A204.1 (cell line): ENCODE measurements at regions not wholly inside any gene's neighbourhood (a gene's known extent, or its start where the extent isn't known, plus 50 kb on each side); places are given as distances from the start of the nearest gene placed in this dataset.

Experiments used
- FAIRE-seq: peaks from 2 replicates; lab custom pipeline; 2012; peaks lifted over from hg19 to GRCh38; lab: Jason Lieb, UNC

DNA sequence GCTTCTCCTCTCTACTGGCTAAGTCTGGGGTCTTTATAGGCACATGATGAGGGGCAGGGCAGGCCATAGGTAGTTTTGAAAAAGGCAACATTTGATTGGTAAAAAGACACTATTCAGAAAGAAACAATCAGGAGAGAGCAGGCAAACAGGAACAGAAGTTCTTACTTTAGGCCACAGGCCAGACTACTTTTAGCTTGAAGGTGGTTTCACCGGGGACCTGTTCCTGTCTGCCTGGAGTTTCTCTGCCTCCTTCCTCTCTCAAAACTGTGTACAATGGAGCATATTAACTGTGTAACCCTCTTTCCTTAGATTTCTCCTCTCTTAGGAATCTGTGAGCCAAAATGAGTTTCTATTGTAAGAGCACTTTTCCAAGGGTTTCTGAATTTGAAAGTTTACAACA lies 167.9 kb upstream of the AVPR1A start:
- FAIRE-seq, result no peak

DNA sequence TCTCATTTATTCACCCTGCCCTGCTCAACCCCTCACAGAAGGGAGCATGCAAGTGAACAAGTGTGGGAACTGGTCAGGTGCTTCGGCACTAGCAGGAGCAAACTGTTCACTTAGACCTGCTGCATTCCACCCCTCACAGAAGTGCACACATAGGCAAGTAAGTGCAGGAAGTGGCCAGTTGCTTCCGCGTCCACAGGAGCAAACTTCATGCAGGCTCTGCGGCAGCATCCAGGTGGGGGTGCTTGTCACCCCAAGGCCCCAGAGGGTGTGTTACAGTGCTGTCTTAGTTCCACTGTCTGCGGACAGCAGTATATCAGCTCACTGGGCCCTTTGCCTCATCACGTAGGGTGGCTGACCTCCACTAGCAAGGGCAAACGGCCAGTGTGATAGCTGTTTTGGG lies 167.3 kb upstream of the AVPR1A start:
- FAIRE-seq, result no peak

DNA sequence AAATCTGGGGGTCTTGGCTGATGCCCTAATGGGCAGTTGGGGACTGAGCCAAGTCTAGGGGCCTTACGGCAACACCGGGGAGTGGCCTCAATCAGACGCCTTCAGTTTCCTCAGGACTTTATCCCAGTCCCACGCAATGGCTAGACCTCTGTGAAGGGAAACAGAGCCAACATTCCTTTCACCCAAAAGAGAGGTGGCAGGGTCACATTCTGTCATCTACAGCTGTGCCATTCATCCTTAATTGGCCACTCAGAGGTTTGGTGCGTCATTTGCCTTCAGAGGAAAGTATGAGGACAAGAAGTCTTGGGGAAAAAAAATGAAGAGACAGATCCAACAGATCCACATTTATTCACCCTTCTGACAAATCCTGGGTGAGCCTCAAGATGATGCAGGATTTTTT lies 166.9 kb upstream of the AVPR1A start:
- FAIRE-seq, result no peak

DNA sequence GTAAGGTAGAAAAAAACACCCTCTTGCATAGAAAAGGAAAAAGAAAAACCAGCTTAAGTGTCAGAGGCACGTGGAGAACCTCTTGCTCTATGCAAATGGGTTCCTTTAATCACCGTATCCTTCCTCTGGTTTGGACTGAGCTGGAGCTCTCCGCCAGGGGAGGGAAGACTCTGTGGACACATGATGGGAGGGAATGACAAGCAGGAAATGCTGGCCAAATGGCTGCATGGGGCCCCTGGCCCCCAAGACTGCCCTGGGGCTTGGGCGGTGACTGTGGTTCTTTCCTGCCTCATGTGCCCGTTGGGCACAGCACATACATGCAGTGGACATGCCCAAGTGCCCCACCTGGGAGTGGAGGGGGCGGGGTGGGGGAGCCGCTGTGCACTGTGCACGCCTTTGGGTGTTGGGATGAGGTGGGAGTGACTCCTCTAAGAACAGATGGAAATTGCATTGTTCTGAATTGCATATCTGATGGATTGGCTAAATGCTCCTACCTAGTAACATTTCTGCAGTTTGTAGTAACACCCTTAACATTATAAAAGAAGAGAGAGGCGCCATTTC lies 166.4 kb upstream of the AVPR1A start:
- FAIRE-seq, result no peak

DNA sequence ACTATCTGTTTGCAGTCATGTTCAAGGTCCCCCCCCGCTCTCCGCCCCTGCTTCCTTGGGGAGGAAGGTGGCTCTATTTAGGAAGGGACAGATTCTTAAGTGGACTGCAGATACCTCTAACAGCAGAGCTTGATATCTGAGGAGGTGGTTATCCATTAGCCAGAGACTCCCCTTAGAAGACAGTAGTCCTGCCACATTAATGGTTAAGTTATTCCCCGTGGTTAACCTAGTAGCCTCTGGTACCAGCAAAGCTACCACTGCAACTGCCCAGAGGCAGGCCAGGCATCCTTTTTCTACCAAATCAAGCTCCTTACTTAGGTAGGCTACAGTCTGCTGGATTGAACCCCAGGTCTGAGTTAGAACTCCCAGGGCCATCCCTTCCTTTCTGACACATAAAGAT lies 162.1 kb upstream of the AVPR1A start:
- FAIRE-seq, result no peak

DNA sequence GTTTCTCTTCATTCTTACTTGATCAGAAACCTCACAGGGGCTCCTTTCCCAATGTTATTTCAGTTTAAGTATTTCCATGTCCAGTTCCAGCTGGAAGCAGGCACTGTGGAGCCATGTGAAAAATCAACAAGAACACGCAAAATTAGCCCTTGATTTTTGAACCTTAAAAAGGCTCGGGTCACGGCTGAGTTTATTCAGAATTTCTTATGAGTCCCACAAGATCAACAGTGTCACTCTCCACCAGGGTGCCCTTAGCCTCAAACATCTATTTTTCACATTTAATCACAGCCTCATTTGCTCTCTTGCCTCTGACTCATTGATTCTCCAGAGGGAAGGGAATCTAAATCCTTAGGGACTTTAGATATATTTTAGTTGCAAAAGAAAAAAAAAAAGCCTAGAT lies 157.7 kb upstream of the AVPR1A start:
- no peak for FAIRE-seq

DNA sequence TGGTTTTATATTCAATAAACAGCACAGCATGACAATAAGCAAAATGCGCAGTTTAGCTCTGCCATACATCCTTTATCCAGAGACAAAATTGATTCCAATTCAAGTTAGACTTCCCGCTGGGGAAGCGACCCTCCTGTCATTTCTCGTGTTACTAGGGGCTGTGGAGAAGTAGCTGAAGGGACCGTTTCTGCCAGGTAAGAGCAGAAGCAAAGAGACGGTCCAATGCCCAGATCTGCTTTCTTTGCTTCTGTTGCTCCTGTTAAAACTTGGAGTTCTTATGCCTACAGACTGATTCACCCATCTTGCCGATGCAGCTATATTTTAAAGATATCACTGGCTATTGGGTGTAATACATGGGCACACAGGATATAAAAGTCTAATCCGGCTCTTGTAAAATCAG lies 156.8 kb upstream of the AVPR1A start:
- no peak for FAIRE-seq

DNA sequence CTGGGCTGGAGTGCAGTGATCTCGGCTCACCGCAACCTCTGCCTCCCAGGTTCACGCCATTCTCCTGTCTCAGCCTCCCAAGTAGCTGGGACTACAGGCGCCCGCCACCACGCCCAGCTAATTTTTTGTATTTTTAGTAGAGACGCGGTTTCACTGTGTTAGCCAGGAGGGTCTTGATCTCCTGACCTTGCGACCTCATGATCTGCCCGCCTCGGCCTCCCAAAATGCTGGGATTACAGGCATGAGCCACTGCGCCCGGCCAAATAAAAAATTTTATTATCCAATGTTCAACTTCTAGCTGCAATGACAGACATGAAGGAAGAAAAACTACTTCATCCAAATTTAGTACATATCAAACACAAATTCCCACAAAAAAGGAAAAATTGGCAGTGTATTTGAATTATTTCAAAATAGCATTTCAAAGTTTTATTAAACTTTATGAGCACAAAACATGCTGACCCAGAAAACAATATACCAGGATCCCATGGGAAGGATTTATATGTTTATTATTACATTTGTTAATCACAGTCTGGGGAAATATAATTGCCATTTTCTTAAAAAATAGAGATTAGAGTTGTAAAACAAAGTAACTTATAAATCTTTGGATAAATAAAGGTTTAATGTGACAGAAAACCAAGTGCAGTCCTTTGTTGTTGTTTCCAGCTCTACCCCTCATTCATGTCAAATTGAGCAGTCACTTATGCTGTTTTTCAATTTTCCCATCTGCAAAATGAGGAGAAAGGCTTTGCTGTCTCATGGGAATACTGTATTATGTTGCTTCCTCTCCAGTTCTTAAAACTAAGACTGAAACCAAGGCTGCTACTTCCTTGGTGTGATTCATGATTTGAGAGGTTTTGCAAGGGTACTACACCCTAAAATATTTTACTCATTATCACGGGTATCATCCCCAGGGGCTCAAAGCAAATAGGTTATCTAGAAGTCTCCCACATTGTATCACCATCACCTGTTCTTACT lies 155.2 kb upstream of the AVPR1A start:
- FAIRE-seq, result no peak

DNA sequence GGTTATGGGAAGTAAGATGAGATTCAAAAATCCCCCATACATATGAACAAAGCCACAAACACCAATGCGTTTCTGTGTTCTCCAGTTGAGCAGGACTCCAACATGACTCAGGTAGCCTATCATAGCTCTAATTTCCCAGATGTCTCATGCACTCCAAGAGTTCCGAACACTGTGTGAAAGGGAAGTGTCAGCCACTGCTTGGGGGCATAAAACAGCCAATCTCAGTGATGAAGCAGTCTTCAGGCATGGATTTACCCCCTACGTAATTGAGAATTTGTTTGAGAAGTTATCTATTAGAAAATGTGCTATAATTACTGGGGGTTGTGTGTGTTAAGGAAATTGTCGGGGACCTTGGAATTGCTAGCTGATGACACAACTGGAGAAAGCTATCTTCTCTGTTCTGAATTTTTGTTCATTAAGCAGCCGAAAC lies 153.9 kb upstream of the AVPR1A start:
- no peak for FAIRE-seq

DNA sequence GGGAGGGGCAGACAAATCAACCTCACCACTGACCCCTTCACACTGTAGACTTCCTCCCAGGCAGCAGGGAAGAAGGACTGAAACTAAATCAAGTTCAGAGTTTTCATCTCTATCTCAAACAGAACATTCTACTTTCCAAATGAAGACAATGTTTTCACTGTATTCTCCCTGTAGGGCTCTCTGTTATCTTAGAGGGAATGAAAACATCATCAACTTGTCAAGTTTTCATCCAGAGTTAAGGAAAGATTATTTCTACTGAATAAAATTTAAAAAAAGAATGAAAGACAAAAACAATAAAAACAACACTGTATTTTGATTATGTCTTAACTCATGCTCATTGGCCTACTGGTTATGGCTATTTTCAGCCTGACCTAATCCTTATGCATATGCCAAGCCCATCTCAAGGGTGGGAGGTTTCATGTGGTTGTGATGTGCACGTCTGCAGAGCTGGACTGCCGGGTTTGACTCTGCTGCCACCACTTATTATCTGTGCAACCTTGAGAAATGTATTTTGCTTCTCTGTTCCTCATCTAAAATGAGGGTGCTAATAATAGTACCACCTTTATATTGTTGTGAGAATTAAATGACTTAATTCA lies 152.0 kb upstream of the AVPR1A start:
- FAIRE-seq, result no peak

DNA sequence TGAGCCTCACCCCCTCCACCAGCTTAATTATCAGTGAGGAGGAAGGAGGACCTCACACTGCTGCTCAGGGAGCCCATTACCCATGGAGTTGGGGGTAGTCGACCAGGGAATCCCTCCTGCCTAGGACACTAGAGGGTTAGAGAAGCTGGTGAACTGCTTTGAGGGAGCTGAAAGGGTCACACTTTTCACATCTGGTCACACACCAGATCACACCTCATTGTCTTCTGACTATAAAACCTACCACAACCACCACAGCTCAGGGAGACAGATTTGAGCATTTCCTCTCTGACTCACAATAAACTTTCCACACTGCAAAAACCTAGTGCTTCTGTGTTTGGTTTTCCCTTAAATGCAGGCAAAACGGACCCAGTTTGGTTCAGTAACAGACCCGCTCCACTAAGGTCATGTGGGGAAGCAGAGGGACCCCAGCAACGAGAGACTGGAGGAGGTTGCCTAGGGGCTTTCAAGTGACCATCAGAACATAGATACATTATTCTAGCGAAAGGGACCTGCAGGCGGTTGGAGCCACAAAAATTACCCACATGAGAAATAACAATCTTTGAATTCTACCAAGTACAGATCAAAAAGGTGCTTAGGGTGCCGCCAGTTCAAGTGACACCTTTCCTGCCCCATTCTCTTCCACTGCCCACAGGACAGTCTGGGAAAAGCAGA lies 151.4 kb upstream of the AVPR1A start:
- FAIRE-seq, result no peak

DNA sequence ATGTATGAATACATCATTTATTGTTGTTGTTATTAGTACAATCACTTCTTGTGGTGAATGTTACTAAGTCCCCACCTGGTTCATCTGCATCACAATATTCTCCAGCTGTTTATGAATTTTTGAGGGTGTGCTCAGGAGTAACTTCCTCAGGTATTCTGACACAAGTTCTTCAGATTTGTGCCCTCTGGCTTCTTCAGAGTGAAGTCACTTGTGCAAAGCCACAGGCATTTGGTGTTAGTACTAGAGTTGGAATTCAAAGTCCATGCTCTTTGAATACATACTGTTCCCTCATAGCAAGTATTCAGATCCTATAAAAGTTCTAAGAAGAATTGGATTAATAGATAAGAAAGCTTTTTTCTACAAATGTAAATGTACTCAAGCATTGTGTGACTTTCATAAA lies 150.3 kb upstream of the AVPR1A start:
- no peak for FAIRE-seq

DNA sequence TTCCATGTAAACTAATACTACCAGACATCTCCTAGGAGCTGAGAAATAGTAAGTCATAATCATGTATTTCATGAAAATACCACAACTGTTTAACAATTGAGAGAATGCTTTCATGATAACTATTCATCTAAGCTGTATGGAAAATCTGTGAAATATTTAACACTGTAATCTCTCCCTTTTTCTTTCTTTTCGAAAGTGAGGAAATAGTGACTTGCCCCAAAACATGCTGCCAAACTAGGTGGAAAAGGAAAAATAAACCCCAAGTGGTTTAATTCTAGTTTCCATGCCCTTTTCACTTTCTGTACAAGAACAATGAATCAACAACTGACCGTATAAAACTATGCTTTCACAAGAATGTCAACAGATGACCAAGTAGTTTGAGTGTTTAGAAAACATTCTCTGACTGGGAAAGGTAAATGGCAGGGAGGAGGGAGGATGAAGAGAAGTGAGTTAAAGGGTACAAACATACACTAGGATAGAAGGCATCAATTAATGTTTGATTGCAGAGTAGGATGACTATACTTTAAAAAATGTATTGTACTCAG lies 147.5 kb upstream of the AVPR1A start:
- no peak for FAIRE-seq

DNA sequence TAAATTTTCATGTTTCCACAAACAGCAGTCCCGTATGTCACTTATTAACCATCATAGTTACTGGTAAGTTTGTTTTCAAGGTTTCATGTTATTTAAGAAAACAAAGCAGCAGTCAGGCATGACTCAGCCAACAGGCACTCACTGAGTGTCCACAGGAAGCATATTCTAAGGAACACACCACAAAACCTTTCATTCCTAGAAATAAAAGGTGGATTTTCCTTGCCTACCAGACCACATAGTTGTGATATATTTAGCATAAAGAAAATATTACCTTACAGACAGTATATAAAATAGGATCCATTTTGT lies 143.3 kb upstream of the AVPR1A start:
- FAIRE-seq, result no peak

DNA sequence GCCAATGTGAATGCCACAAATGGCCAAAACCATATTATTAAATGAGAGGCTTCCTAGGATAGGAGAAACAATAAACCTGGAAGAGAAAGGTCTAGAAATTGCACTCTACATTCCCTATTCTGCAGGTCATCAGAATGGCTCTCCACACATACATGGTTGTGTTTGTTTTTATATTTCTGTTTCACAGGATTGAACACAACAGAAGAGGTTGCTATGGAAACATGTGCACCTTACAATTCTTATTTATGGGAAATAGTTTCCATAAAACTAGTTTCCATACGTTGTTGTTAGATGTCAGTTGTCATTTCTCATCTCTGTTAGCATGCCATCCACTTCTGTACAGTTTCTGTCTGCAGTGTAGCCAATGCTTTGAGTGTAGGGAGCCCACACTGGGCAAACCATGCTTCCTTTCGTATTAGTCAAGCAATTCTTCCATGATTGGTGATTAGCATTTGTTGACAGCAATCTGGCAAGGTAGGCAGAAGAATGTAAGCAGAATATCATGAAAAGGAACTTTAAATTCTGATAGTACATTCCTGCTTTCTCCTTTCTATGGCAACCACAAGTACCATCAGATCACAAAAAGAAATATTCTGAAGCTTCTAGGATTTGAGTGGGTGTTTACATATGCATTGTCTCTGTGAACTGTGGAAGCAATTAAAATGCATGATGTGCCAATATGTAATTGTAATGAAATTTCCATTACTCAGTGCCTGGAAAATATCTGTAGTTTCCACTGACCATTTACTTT lies 141.6 kb upstream of the AVPR1A start:
- FAIRE-seq, result no peak

DNA sequence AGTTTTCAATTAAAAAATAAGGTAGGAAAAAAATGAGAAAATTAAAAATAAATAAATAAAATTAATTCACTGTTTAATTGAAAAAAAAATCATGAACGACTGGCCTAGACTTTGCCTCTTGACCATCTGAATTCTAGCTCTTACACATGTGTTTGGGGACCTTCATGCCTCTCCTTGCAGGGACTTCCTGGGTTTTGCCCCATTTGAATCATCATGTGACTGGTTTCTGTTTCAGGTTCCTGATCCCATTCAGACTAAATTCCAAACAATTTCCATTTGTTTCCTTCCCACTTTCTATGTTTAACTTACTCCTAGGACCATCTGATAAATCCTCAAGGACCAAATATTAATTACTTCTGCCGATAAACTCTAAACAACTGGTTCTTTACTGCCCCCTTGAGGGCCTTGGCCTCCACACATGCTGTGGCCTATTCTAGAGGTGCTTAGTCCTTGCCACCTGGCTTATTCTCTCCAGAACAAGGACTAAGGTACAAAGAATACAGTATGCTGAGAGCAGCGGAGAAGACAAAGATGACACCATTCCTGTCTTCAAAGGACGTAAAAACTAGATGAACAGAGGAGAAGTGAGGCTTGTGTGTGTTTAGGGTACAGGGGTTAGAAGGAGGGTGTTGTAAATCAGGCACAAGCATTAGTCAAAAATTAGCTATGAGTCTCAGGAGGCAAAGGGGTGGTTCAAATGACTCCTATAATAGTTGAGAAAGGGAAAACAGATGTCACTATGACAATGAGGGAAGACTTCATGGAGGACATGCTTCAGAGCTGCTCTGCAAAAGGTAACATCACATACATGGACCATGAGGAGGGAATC lies 125.8 kb upstream of the AVPR1A start:
- peak; percentile 78 for FAIRE-seq

DNA sequence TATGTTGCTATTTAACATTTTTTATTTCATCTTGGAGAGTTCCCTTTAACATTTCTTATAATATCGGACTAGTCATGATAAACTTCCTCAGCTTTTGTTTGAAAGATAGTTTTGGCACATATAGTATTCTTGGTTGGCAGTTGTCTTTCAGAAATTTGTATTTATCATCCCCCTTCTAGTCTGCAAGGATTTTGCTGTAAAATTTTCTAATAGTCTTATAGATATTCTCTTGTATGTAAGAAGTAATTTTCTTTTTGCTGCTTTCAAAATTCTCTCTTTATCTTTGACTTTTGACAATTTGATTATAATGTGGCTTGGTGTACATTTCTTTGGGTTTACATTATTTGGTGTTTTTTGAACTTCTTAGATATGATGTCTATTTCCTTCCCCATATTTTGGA lies 116.0 kb upstream of the AVPR1A start:
- FAIRE-seq, result no peak

DNA sequence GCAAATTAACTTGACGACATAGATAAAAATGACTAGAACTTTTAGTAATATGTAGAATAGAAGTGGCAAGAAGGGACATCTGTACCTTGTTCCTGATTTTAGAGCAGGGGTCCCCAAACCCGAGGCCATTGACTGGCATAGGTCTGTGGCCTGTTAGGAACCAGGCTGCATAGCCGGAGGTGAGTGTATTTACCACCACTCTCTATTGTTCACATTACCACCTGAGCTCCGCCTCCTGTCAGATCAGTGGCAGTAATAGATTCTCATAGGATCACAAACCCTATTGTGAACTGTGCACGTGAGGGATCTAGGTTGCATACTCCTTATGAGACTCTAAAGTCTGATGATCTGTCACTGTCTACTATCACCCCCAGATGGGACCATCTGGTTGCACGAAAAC lies 113.6 kb upstream of the AVPR1A start:
- FAIRE-seq, result no peak

DNA sequence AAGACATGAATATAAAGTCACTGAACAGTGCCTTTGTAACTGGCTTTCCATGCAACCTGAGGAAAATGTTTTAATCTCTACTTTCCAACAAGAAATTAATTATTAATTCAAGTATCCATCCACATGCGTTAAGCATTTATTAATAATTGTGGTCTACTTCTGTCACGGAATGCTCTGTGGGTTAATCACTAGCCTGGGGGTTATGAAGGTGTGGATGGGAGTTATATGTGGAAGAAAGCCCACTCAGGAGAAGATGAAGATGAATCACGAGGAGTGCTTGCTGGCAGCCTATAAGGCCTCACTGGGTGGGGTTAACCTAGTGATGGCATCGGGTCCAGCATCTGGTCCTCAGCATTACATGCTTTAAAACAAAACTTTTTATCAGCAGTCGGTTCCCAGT lies 99.5 kb upstream of the AVPR1A start:
- no peak for FAIRE-seq

DNA sequence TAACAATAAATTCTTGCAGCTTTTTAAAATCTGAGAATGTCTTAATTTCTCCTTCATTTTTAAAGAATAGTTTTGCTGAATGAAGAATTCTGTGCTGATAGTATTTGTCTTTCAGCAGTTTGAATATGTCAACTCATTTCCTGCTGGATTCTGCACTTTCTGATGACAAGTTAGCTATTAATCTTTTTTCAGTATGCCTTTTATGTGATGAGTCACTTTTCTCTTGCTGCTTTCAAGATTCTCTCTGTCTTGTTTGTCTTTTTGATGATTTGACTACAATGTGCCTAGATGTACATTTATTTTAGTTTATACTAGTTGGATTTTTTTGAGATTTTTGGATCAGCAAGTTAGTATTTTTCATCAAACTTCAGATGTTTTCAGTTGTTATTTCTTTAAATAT lies 87.9 kb upstream of the AVPR1A start:
- FAIRE-seq, result no peak

DNA sequence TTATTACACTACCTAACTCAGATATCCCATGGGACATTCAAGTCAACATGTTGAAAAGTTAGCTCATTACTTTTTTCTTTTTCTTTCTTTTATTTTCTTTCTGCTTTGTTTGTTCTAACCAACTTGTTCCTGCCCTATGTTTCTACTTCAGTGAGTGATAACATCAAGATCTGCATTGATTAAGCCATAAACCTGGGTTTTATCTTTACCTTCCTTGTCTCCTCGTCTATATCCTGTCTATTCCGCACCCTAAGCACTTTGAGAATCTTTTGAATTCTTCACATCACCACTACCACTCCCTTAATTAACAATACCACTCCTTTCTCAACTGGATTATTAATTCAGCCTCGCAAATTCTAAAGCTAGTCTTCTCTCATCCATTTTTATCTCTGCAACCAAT lies 81.9 kb upstream of the AVPR1A start:
- FAIRE-seq, result no peak
